RWPE2 (cell line): ENCODE measurements at regions not wholly inside any gene's neighbourhood (a gene's known extent, or its start where the extent isn't known, plus 50 kb on each side); places are given as distances from the start of the nearest gene placed in this dataset.

Experiments
- ATAC-seq: fragments of 200-7000 bp; cut with Tn5 transposase; 3 replicates; pipeline ENCODE4 v1.9.1; 2021; ENCODE audit warnings: low read depth
- DNase-seq: peaks from one replicate; pipeline ENCODE4 v3.0.0-alpha.2; 2020; ENCODE audit warnings: low spot score
- H3K27ac ChIP-seq: fragments of 450-650 bp; 2 replicates; pipeline ENCODE4 v1.5.1; 2017; ENCODE audit warnings: mild to moderate bottlenecking; ENCODE audit not compliant: poor library complexity, severe bottlenecking
- H3K27me3 ChIP-seq: fragments of 250-450 bp; sonication (Bioruptor Pico); 2 replicates; pipeline ENCODE4 v1.5.1; 2021; ENCODE audit warnings: mild to moderate bottlenecking, moderate library complexity; ENCODE audit not compliant: insufficient read depth, poor library complexity, severe bottlenecking
- H3K36me3 ChIP-seq: fragments of 250-450 bp; sonication (Bioruptor Pico); 2 replicates; pipeline ENCODE4 v1.5.1; 2020; ENCODE audit warnings: low read depth, mild to moderate bottlenecking, moderate library complexity
- H3K4me1 ChIP-seq: fragments of 250-450 bp; sonication (Bioruptor Pico); 2 replicates; pipeline ENCODE4 v1.5.1; 2021; ENCODE audit warnings: mild to moderate bottlenecking, moderate library complexity; ENCODE audit not compliant: insufficient read depth, poor library complexity, severe bottlenecking
- H3K4me3 ChIP-seq: fragments of 250-450 bp; sonication (Bioruptor Pico); 2 replicates; pipeline ENCODE4 v1.5.1; 2021; ENCODE audit warnings: mild to moderate bottlenecking, moderate library complexity; ENCODE audit not compliant: severe bottlenecking
- H3K9me3 ChIP-seq: fragments of 250-450 bp; sonication (Bioruptor Pico); 2 replicates; pipeline ENCODE4 v1.5.1; 2021; ENCODE audit warnings: mild to moderate bottlenecking, moderate library complexity; ENCODE audit not compliant: severe bottlenecking
- CTCF ChIP-seq: fragments of 450-650 bp; IDR thresholded peaks from one replicate; pipeline ENCODE4 v1.5.1; 2017; ENCODE audit warnings: mild to moderate bottlenecking, moderate library complexity; ENCODE audit not compliant: poor library complexity, severe bottlenecking

- ATAC-seq (no peak), DNase-seq (no peak)
- TF ChIP-seq CTCF: no peak
- Histone ChIP-seq H3K9me3 (no peaks in the 10 kb centered on the region), H3K4me1 (no peaks in the 10 kb centered on the region), H3K27me3 (no peaks in the 10 kb centered on the region), H3K27ac (no peak overlapping the region), H3K4me3 (no peak overlapping the region), H3K36me3 (no peaks in the 10 kb centered on the region)
Measured at GRCh38 chr18:44548291-44549221, 132.1 kb upstream of the SETBP1 start.

GRCh38 chr18:44552706-44553105 is 128.0 kb upstream of the SETBP1 start:
- no peaks in the 10 kb centered on the region for H3K4me1 ChIP-seq
- H3K36me3 ChIP-seq: no peaks in the 10 kb centered on the region
- no peak overlapping the region for H3K27ac ChIP-seq
- DNase-seq (no peak), ATAC-seq (no peak)
- TF ChIP-seq CTCF: no peak
- no peak overlapping the region for H3K4me3 ChIP-seq
- H3K27me3 ChIP-seq: no peaks in the 10 kb centered on the region
- no peaks in the 10 kb centered on the region for H3K9me3 ChIP-seq

GRCh38 chr18:44556296-44556695 is 124.4 kb upstream of the SETBP1 start:
- Histone ChIP-seq H3K27ac (no peak overlapping the region), H3K36me3 (no peaks in the 10 kb centered on the region), H3K4me3 (no peak overlapping the region), H3K27me3 (no peaks in the 10 kb centered on the region), H3K9me3 (no peaks in the 10 kb centered on the region), H3K4me1 (no peaks in the 10 kb centered on the region)
- no peak for TF ChIP-seq CTCF
- ATAC-seq (no peak), DNase-seq (no peak)

GRCh38 chr18:44557616-44558151 is 123.0 kb upstream of the SETBP1 start:
- Histone ChIP-seq H3K4me1 (no peaks in the 10 kb centered on the region), H3K36me3 (no peaks in the 10 kb centered on the region), H3K9me3 (no peaks in the 10 kb centered on the region), H3K27me3 (no peaks in the 10 kb centered on the region), H3K4me3 (no peak overlapping the region), H3K27ac (no peak overlapping the region)
- ATAC-seq: no peak
- no peak for TF ChIP-seq CTCF
- no peak for DNase-seq

GRCh38 chr18:44558767-44559166 is 121.9 kb upstream of the SETBP1 start:
- no peak overlapping the region for H3K27ac ChIP-seq
- no peak for ATAC-seq
- H3K4me3 ChIP-seq: no peak overlapping the region
- H3K9me3 ChIP-seq: no peaks in the 10 kb centered on the region
- no peak for DNase-seq
- no peaks in the 10 kb centered on the region for H3K4me1 ChIP-seq
- no peaks in the 10 kb centered on the region for H3K27me3 ChIP-seq
- H3K36me3 ChIP-seq: no peaks in the 10 kb centered on the region
- no peak for TF ChIP-seq CTCF
